Inflammatory macrophage treated with lipopolysaccharide for 1 hour (primary cell): ENCODE measurements at regions not wholly inside any gene's neighbourhood (a gene's known extent, or its start where the extent isn't known, plus 50 kb on each side); places are given as distances from the start of the nearest gene placed in this dataset.

ENCODE experiments used
- DNase-seq, 2 donors: peaks; one replicate each; pipeline ENCODE4 v3.0.0-alpha.2; 2020 to 2022

DNA sequence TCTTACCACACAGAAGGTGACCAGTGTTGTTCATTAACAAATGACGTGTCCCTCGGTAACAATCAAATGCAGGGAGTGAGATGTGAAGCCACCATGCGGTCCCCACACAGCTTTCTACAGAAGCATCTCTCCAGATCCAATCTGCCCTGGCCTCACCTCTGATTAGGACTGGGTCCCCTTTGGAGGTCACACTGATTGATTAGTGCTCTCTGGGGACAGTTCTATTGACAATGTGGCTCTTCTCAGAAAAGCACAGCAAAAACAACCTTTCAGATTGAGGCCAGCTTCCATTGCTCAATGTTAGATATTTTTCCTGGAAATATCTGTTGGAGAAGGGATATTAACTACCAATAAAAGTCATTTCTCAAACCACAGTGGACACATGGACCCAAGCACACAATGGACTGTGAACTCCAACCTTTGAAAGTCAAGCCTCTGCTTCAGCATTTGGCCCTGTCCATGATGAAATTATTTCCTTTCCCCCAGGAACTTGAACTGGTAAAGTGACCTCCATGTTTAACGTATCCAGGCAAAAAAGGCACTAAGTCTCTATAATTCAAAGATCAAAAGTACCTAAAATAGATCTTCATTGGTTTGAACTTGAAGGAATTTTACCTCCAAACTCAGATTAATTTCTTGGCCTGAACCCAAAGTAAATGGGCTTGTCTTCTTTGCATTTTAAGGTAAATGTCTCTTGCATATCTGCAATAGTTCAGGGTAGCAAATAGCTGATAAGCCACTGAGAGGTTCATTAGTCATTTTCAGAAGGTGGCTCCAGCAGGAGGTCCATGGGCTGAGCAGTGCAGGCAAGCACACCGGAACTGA is 118.5 kb downstream of the FOXA2 start:
- no peak for DNase-seq

DNA sequence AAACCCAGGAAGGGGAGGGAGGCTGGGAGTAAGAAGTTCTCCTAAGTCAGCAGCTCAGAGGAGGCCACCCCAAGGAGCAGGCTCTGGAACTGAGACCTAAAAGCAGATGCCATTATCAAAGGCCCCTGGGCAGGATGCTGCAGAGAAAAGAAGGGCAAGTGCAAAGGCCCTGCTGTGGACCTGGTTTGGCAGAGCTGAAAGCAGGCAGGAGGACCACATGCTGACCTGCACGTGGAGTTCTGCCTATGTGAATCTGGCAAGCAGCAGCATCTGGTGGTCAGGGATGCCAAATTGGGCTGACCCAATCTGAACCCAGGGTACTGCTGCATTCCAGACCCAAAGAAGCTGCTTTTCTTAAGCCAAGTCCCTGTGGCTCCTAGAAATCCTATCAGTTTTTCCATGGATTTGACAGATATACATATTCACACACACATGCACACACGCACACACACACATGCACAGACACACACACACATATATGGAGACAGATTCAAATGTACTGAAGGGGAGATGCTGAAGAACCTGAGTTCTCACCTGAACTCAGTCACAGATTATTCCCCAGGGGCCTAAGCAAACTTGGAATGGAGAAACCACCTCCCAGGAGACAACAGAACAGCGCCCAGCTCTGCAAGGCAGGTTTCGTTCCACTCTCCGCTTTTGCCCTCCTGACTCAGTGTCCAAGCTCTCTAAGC is 119.9 kb downstream of the FOXA2 start:
- DNase-seq, result no peak

DNA sequence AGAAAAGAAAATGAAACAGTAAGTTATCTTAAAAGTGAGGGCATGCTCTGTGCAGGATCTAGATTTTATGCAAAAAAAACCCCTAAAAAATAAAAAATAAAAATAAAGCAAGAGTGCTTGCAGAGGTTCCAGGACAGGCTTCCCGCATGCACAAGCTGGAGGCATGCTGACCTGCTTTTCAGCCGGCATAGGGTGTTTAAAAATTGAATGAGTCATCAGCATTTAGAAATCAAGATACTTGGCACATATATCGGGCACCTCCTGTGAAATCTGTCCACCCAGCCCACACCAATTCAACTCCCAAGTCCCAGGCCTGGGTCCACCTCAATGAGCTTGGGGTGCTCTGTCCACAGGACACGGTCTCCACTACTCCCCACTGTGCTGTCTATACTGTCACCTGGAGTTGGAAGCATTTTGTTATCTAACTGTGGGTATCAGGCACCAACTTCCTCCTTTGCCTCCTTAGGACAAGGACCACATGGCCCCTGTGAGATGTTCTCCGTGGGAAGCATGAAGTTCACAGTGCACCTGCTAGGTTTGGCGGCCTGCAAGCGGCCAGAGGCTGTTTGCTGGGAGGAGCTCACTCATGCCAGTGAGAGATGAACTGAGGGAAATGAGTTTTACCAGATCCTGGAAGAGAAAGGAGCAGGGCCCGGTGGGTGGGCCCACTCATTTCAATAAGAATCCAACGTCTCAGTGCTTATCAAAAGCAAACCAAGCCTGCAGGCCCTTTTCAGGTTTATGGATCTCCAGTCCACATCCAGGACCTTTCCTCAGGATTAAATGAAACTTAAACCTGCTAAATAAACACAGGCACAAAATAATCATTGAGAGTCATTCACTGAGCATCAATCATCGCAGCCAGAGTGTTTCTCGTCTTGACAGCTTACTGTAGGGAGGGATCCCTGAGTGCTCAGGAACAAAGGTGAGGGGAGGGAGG is 121.1 kb downstream of the FOXA2 start:
- no peak for DNase-seq

DNA sequence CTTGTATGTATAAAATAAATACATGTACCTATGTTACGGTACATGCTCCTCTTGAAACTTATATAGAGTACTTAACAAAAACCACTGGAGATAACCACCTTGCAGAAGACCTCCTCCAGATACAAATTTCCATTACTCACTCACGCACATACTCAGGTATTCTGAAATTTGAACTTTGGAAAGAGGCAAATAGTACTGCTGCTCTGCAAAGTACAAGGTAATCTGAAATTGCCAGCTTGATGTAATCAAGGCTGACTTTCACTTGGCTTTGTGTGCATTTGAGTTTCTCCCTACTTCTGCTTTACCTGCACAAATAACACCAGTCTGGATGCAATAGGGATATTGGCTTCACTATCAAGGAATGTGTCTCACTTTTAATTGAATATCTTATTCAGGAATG is 123.6 kb downstream of the FOXA2 start:
- DNase-seq, result no peak

DNA sequence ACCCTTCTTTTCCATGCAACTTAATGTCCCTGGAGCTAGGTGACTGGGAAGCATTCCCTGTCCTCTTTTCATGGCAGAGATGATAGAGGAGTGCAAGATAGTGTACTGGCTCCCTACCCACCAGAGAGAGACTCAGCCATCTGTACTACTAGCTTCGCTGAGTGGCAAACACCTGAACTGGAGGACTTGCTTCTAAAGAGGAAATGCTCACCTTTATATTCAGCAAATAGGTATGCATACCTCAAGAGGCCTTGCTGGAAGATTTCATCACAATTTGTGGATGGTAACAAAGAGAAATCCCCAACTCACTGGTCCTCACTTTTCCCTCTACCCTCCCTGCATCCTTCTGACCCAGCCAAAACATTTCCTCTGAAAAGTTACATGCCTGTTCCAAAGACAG is 124.1 kb downstream of the FOXA2 start:
- no peak for DNase-seq

DNA sequence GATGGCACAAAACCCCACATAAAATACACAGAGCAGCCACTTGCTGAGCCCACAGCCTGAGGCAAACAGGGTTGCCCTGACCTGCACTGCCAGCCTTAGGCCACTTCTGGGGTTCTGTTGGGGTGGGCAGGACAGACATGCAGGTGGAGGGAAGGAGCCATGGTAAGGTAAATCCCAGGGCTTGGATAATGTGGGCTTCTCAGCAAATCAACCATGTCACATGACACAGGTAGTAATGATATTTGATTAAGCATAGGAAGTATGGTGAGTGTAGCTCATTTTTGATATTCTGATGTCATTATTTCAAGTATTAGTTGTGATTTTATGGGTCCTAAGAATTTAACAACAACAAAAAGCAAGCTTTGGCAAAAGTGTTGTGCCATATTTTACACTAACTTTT is 124.6 kb downstream of the FOXA2 start:
- no peak for DNase-seq

DNA sequence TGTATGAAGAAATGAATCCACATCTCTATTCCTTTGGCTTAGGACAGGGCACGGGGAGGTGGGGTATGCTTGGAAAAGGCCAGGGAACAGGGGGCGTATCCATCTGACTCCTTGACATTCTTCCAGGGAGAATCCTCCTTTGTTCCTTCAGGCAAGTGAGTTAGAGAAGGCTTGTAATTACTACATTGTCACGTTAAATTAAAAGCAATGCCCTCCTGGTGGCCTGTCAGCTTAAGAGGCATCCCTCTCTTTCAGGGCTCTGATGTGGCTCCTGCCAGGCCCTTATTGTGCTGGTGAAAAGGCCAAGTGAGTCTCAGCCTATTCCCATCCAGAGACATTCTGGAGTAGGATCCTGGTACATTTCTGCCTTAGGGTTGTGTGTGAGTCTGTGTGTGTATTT is 128.3 kb downstream of the FOXA2 start:
- no peak for DNase-seq

DNA sequence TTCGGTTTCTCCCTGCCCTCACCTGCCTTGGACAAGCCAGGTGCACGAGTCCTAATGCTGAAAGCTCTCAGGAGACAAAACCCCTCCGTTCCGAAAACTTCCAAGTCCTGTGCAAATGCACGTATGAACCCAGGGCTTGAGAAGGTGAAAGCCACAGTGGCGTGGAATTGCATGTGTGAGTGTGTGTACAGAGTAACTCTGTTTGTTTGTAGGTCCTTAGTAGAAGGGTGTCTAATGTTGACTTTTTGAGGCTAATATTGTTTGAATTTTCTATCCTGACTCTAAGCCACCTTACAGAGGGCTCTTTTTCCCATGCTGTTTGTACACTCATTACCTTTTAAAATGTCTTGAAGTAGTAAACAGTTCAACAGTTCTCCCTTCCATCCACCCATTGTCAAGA is 129.1 kb downstream of the FOXA2 start:
- DNase-seq, result no peak

DNA sequence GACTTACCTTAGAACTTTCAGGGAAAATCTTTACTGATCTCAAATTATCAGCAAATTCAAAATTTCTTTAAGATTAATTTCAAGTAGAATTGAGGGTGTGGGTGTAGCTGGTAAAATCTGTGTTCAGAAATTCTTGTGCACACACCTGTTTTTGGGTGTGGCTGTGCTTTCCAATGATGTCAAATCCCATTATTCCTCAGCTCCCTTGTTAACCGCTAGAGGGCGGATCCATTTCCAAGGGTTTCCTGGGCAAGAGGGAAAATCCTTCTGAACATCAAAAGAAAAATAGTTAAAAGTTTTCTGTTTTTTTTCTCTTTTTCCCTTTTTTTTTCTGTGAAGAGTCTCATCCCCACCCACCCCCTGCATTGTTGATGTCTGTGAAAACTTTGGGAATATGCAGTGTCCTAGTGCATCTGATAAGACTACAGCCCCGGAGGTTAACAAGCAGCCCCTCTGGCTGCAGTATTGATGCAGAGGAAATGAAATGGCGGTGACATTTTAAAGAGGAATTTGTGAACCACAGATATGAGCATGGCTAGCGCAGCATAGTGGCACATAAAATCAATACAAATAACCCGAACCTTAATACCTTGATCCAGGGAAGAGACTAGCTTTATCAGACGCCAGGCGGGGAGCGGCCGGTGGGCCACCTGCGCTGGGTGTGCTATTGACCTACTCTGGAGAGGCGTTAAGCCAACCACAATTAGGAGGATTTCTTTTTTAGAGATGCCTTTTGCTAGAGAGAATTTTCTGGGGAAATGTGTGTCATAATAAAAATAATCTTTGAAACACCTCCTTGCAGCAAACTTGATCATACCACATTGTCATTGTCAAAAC is 130.9 kb downstream of the FOXA2 start:
- no peak for DNase-seq

DNA sequence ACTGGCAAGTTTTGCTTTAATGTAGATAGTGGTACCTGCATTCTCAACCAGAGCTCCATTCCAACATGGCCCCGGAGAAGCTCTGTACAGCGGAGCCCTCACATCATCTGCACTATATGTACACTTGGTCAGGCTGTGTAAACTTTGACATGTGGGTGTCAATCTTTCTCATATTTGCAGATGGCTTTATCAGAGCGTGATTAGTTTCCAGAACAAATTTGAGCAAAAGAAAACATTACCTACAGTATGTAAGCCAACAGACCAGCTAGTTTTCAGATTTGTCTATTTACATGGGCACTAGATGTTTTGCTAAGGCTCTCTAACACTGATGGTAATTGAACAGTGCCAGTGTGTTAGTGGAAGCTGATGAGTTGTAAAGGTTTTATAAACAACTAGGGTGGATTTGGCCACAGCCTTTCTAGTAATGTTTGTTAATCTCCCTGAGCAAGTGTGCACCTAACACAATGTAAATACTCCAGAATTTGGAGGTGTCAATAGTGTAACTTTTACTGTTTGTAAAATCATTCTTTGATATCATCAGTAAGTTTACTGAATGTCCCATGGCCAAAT is 131.8 kb downstream of the FOXA2 start:
- DNase-seq, result no peak

DNA sequence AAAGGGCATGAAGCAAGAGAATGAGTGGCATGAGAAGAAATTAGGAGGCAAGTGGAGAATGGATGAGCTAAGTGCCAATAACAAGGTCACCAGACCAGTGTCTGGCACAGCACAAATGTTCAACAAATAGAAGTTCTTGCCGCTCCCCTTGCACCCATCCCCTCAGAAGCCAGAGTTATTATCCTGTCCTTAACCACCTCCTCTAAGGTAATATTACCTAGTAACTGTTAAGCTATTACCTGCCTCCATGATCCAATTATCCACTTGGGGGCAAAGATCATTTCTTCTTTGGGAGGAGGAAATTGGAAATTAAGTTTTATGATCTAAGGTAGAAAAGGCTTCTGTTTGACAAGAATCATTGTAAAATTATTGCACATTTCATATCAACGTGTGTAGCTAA is 133.8 kb downstream of the FOXA2 start:
- no peak for DNase-seq

DNA sequence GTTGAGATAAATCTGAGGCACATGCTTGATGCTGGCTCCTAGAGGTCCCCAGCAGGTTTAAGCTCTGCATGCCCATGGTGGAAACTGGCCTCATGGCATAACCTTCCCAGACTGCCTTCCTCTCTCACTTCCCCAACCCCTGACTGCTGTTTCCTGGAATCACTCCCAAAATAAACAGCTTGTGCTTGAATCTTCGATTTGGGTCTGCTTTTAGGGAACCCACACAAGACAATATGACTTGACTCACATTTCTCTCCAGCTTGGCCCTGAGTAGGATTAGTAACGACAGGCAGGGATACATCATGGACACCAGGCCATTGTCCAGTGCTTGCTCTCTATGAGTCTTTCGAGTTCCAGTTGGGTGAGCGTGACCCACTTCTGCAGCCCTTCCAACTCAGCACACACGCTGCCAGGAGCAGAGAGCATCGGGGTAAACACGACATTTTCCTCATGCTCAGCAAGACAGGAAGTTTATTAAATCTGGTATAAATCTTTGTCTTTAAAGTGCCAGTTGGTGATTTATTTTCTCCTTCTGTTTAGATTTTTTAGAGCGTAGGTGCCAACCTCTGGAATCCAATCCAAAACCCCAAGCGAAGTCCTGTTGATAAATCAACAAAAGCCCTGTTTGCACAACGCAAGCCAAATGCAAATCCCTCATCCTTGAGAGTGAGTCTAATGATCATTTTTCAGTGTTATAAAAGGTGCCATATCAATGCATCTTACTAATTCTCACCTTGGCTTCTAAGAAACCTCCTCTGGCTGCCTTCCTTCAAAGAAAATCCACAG is 135.0 kb downstream of the FOXA2 start:
- no peak for DNase-seq

DNA sequence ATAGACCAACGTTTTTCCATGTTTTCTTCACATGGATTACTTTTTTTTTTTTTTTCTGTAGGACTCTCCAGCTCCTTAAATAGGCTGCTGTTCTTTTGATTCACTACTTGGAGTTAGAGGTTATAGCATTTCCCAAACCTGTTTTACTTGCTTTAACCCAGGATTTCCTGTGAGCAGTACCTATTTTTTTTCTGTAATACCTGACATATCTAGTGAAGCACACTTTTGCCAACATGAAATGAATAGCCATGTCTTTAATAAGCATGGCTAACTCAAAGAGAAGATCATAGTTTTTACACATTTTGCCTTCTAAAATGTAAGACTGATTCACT is 137.0 kb downstream of the FOXA2 start:
- no peak for DNase-seq

DNA sequence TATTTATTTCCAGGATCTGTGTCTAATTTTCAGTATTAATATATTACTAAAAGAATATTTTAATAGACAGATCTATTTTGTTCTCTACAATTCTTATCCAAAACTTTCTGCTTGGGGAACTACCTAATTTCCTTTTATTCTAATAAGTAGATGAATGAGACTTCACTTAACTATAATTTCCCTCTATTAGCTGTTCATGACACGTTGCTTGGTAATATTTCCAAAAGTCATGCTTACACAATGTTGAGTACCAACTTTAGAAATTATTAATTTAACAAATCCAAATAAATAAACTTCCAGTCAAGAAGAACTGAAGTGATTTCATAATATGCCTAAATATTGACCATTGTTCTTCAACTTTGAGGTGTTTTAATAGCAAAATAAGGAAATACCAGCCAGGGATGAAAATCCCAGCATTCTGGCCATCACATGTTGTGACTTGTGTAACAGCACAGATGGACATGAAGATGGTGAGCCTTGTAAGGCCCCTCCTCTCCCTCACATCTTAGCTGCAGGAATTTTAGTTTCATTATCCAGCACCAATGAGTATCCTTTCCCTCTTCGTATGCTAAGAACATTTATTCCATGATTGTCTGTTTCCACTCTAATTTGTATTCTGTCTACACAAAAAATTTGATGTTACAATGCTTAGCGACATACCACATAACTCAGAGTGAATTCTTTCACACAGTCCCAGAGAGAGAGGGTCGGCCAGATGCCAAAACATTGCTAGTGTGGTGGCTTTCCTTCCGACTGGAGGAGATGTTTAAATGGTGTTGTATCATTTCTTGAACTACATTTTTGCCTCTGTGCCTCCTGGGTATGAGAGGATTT is 137.5 kb downstream of the FOXA2 start:
- no peak for DNase-seq

DNA sequence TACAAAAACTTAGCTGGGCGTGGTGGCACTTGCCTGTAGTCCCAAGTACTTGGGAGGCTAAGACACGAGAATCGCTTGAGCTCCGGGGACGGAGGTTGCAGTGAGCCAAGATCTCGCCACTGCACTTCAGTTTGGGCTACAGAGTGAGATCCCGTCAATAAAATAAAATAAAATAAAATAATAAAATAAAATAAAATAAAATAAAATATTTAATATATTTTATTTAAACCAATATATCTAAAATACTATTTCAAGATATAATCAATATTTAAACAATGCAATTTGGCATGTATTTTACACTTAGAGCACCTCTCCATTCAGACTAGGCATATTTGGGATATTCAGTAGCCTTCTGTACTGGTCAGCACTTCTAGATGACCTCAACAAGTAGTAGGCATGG is 142.1 kb downstream of the FOXA2 start:
- DNase-seq, result no peak

DNA sequence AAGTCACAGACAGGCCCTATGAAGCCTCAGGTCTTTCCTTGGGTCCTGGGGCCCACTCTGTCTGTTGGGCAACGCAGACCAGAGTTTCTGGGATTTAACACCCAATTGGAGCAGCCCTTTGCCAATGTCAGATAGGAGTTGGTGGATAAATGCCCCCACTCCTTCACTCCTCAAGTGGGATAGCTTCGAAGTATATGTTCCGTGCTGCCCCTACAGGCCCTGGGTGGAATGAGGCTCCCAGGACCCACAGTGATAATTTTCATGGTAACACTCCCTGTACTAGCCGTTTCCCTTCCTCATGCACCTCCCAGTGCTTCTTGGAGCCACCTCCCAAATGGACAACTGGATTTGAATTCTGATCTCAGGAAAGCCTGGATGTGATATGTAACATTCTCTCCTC is 145.4 kb downstream of the FOXA2 start:
- DNase-seq, result no peak

DNA sequence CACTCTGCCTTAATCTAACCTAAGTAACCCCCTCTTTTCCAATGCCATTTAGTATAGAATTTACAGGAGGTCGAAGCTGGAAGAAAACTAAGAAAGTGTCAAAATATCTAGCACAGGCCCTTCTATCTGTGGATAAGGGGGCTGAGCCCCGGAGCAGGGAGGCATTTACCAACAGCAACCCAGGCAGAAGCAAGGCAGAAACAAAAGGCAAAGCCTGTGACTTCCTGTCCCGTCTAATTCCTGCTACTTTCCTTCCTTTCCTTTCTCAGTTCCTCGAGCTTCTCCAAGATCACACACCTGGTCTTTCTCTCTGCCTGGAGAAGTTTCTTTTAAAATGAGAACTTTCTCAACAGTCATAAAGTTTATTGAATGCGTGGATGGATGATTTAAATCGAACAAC is 146.0 kb downstream of the FOXA2 start:
- no peak for DNase-seq

DNA sequence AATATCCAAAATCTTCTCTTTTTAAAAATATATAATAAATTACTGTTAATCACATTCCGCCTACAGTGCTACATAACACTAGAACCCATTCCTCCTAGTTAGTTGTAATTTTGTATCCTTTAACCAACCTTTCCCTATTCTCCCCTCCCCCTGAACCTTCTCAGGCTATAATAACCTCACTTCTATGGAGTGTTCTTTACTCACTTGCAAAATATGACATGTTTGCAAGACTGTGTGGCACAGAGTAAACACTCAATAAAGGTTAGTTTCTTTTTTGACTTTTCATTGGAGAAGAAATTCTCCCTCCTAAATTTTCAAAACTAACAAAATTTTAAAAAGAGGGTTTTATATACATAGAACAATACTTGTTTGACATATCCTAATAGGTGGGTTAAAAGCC is 147.0 kb downstream of the FOXA2 start:
- DNase-seq, result no peak

DNA sequence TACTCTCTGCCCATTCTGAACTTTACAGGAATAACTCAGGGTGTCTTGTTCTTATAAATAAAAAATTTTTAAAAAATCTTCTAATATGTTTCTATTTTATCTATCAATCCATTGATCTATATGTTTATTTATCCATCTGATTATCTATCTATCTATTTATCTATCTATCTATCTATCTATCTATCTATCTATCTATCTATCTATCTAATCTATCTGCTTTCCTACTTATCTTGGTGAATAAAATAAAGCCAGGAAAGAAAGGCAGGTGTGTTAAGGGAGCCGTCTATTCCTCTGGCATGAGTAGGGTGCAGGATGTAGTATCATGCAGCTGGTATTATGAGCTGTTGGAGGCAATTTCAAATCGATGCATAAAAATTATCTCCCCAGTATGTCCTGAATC is 153.0 kb downstream of the FOXA2 start:
- DNase-seq, result no peak

DNA sequence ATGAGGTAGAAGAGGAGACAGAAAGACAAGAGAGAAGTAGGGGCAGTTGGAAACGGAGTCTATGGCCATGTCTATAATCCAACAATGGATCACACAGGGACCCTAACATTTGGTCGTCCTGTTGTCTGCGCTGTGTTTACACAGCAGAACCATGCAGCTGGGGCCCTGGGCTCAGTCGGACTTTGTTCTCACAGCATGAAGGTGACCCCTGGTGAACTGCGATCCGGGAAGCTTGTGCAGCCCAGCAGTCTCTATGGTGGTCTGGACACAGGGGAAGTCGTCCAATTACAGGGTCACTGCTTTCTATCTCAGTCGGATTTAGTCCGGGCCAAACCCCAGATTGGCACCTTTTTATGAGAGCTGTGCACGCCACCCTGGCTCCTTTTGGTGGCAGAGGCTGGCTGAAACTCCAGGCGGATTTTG is 153.6 kb downstream of the FOXA2 start:
- no peak for DNase-seq
